Vagina (tissue), 2 donors: ENCODE measurements at regions not wholly inside any gene's neighbourhood (a gene's known extent, or its start where the extent isn't known, plus 50 kb on each side); places are given as distances from the start of the nearest gene placed in this dataset.

Source experiments
- DNase-seq, 2 donors: peaks; one replicate each; pipeline ENCODE4 v3.0.0-alpha.2; 2017; ENCODE audit errors: extremely low spot score in 2 of 2
- H3K27ac ChIP-seq: fragments of 200-600 bp; sonication (generic); one replicate; pipeline ENCODE4 v1.5.1; 2019
- H3K27me3 ChIP-seq: fragments of 200-600 bp; sonication (generic); one replicate; pipeline ENCODE4 v1.5.1; 2019
- H3K36me3 ChIP-seq, 2 donors: fragments of 200-600 bp; sonication (generic); one replicate each; pipeline ENCODE4 v1.5.1; 2017 to 2019
- H3K4me1 ChIP-seq: fragments of 200-600 bp; sonication (generic); one replicate; pipeline ENCODE4 v1.5.1; 2019
- H3K4me3 ChIP-seq, 2 donors: fragments of 200-600 bp; sonication (generic); 1 replicate in 1 of 2; 2 replicates in 1 of 2; pipeline ENCODE4 v1.5.1; 2016 to 2019
- H3K9me3 ChIP-seq: fragments of 200-600 bp; sonication (generic); one replicate; pipeline ENCODE4 v1.5.1; 2019
- CTCF ChIP-seq, 3 experiments: fragments of 450-650 bp in 2 of 3; fragments of 200-600 bp in 1 of 3; sonication (generic) in 1 of 3; IDR thresholded peaks; one replicate each; pipeline ENCODE4 v1.5.1; 2017 to 2019; ENCODE audit warnings: antibody characterized with exemption in 3 of 3, mild to moderate bottlenecking in 2 of 3, moderate library complexity in 2 of 3
- POLR2A ChIP-seq, 2 donors: fragments of 450-650 bp; IDR thresholded peaks; one replicate each; pipeline ENCODE4 v1.6.1; 2017; ENCODE audit warnings: antibody characterized with exemption in 2 of 2, mild to moderate bottlenecking in 2 of 2, moderate library complexity in 2 of 2
- POLR2AphosphoS5 ChIP-seq, 2 donors: sonication (generic); formaldehyde crosslinking; IDR thresholded peaks; one replicate each; pipeline ENCODE4 v1.9.0; 2017; ENCODE audit warnings: antibody characterized with exemption in 2 of 2, mild to moderate bottlenecking in 2 of 2, low read depth in 1 of 2; ENCODE audit not compliant: insufficient read depth in 1 of 2
- intact Hi-C: fragments of 100-400 bp; cut with DNase I; formaldehyde crosslinking; loops from one replicate; pipeline ENCODE4 v1.15.1; 2023

GRCh38 chr2:235303499-235304291 lies 190.1 kb upstream of the AGAP1 start:
- intact Hi-C loops = no loop called here
- Histone ChIP-seq H3K9me3 (no peaks in the 10 kb centered on the region), H3K27me3 (no peaks in the 10 kb centered on the region), H3K36me3 (no peaks in the 10 kb centered on the region), H3K4me3 (no peak overlapping the region), H3K4me1 (no peaks in the 10 kb centered on the region), H3K27ac (no peak overlapping the region)
- DNase-seq = peak in 1 of 2 donors; percentile 85
- TF ChIP-seq POLR2A (IDR thresholded peaks at IDR 0.05) (no peak), CTCF (IDR thresholded peaks at IDR 0.05) (no peak), POLR2AphosphoS5 (IDR thresholded peaks at IDR 0.05; ENCODE audit: insufficient read depth in 1 of 2, low read depth in 1 of 2) (no peak)

GRCh38 chr2:235305678-235306077 lies 188.2 kb upstream of the AGAP1 start:
- Histone ChIP-seq H3K27ac (no peak overlapping the region), H3K4me3 (no peak overlapping the region), H3K27me3 (no peaks in the 10 kb centered on the region), H3K36me3 (no peaks in the 10 kb centered on the region), H3K9me3 (no peaks in the 10 kb centered on the region), H3K4me1 (no peaks in the 10 kb centered on the region)
- DNase-seq = peak in 1 of 2 donors; percentile 74
- intact Hi-C loops = no loop called here
- TF ChIP-seq CTCF (IDR thresholded peaks at IDR 0.05) (no peak), POLR2AphosphoS5 (IDR thresholded peaks at IDR 0.05; ENCODE audit: insufficient read depth in 1 of 2, low read depth in 1 of 2) (no peak), POLR2A (IDR thresholded peaks at IDR 0.05) (no peak)

GRCh38 chr2:235311044-235311443 lies 182.8 kb upstream of the AGAP1 start:
- no peaks in the 10 kb centered on the region for H3K9me3 ChIP-seq
- H3K4me3 ChIP-seq = no peak overlapping the region
- intact Hi-C loops = no loop called here
- H3K27me3 ChIP-seq = no peaks in the 10 kb centered on the region
- no peak for TF ChIP-seq POLR2AphosphoS5 (IDR thresholded peaks at IDR 0.05; ENCODE audit: insufficient read depth in 1 of 2, low read depth in 1 of 2)
- no peak for DNase-seq
- no peaks in the 10 kb centered on the region for H3K36me3 ChIP-seq
- H3K27ac ChIP-seq = no peak overlapping the region
- no peaks in the 10 kb centered on the region for H3K4me1 ChIP-seq

- DNase-seq = peak in 1 of 2 donors; percentile 58
- Histone ChIP-seq H3K27me3 (no peaks in the 10 kb centered on the region), H3K4me1 (no peaks in the 10 kb centered on the region), H3K4me3 (no peak overlapping the region), H3K27ac (no peak overlapping the region), H3K36me3 (no peaks in the 10 kb centered on the region), H3K9me3 (no peaks in the 10 kb centered on the region)
- intact Hi-C loops = no loop called here
- TF ChIP-seq CTCF (IDR thresholded peaks at IDR 0.05) (no peak), POLR2AphosphoS5 (IDR thresholded peaks at IDR 0.05; ENCODE audit: insufficient read depth in 1 of 2, low read depth in 1 of 2) (no peak), POLR2A (IDR thresholded peaks at IDR 0.05) (no peak)
Measured at GRCh38 chr2:235312571-235312970, 181.3 kb upstream of the AGAP1 start.

- Histone ChIP-seq H3K9me3 (no peaks in the 10 kb centered on the region), H3K4me3 (no peak overlapping the region), H3K4me1 (no peaks in the 10 kb centered on the region), H3K36me3 (no peaks in the 10 kb centered on the region), H3K27me3 (no peaks in the 10 kb centered on the region), H3K27ac (no peak overlapping the region)
- intact Hi-C loops = no loop called here
- DNase-seq = peak in 1 of 2 donors; percentile 72
- no peak for TF ChIP-seq POLR2AphosphoS5 (IDR thresholded peaks at IDR 0.05; ENCODE audit: insufficient read depth in 1 of 2, low read depth in 1 of 2)
- no peak for TF ChIP-seq CTCF (IDR thresholded peaks at IDR 0.05)
- TF ChIP-seq POLR2A (IDR thresholded peaks at IDR 0.05) = no peak
Measured at GRCh38 chr2:235314371-235314930, 179.4 kb upstream of the AGAP1 start.
